ENCODE measurements at regions not wholly inside any gene's neighbourhood (a gene's known extent, or its start where the extent isn't known, plus 50 kb on each side); places are given as distances from the start of the nearest gene placed in this dataset.

DNA sequence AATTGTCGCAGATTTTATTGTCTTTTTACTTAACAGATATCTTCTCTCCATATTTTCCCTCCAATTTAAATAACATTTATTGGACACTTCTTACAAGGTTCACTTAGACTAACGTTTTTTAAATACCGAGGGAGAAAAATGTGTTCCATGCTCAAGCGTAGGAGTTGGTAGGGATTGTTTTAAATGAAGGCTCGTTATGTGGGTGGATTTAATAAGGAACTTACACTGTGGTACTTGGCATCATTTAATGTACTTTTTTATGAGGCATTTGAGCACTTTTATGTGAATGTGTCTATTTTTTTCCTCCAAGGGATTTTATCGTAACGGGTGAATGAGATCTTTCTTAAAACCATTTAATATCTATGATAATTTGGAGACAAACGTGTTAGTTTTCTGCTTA lies 125.0 kb upstream of the MTHFD1L start:
- TF ChIP-seq, protein P1, sequence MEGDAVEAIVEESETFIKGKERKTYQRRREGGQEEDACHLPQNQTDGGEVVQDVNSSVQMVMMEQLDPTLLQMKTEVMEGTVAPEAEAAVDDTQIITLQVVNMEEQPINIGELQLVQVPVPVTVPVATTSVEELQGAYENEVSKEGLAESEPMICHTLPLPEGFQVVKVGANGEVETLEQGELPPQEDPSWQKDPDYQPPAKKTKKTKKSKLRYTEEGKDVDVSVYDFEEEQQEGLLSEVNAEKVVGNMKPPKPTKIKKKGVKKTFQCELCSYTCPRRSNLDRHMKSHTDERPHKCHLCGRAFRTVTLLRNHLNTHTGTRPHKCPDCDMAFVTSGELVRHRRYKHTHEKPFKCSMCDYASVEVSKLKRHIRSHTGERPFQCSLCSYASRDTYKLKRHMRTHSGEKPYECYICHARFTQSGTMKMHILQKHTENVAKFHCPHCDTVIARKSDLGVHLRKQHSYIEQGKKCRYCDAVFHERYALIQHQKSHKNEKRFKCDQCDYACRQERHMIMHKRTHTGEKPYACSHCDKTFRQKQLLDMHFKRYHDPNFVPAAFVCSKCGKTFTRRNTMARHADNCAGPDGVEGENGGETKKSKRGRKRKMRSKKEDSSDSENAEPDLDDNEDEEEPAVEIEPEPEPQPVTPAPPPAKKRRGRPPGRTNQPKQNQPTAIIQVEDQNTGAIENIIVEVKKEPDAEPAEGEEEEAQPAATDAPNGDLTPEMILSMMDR (IDR thresholded peaks at IDR 0.05) = no peak
- no peak for TF ChIP-seq POLR2A (IDR thresholded peaks at IDR 0.05)

Measured in body of pancreas (tissue), 4 donors.